ENCODE measurements at regions not wholly inside any gene's neighbourhood (a gene's known extent, or its start where the extent isn't known, plus 50 kb on each side); places are given as distances from the start of the nearest gene placed in this dataset.
"Not testable (repeated sequence)": the region's sequence is repeated elsewhere in the genome, so short reads cannot be mapped to it uniquely, and the experiment has no call there.

- no peak for DNase-seq
Measured at GRCh38 chr3:82496890-82497560, 735.6 kb upstream of the GBE1 start.

- DNase-seq = no peak
Measured at GRCh38 chr3:82495655-82496054, 734.2 kb upstream of the GBE1 start.

- no peak for DNase-seq
Measured at GRCh38 chr3:82494977-82495489, 733.6 kb upstream of the GBE1 start.

- no peak for DNase-seq
Measured at GRCh38 chr3:82493858-82494257, 732.4 kb upstream of the GBE1 start.

- DNase-seq = no peak
Measured at GRCh38 chr3:82475306-82475705, 713.9 kb upstream of the GBE1 start.

- DNase-seq = no peak
Measured at GRCh38 chr3:82474711-82475110, 713.3 kb upstream of the GBE1 start.

- no peak for DNase-seq
Measured at GRCh38 chr3:82473864-82474541, 712.6 kb upstream of the GBE1 start.

GRCh38 chr3:82467051-82467450 lies 705.6 kb upstream of the GBE1 start:
- no peak for DNase-seq

GRCh38 chr3:82462977-82463376 lies 701.5 kb upstream of the GBE1 start:
- DNase-seq = no peak

GRCh38 chr3:82461049-82461889 lies 699.8 kb upstream of the GBE1 start:
- no peak for DNase-seq

GRCh38 chr3:82448320-82448719 lies 686.9 kb upstream of the GBE1 start:
- no peak for DNase-seq

GRCh38 chr3:82428821-82429220 lies 667.4 kb upstream of the GBE1 start:
- not testable (repeated sequence) for DNase-seq

GRCh38 chr3:82424031-82424339 lies 662.5 kb upstream of the GBE1 start:
- no peak for DNase-seq

GRCh38 chr3:82423268-82424030 lies 662.0 kb upstream of the GBE1 start:
- no peak for DNase-seq

- DNase-seq = no peak
Measured at GRCh38 chr3:82416830-82417229, 655.4 kb upstream of the GBE1 start.

GRCh38 chr3:82416349-82416748 lies 654.9 kb upstream of the GBE1 start:
- no peak for DNase-seq

- no peak for DNase-seq
Measured at GRCh38 chr3:82413171-82413570, 651.7 kb upstream of the GBE1 start.

- DNase-seq = no peak
Measured at GRCh38 chr3:82410366-82410765, 648.9 kb upstream of the GBE1 start.

- DNase-seq = no peak
Measured at GRCh38 chr3:82409842-82410241, 648.4 kb upstream of the GBE1 start.

- no peak for DNase-seq
Measured at GRCh38 chr3:82392203-82392775, 630.8 kb upstream of the GBE1 start.

- DNase-seq = no peak
Measured at GRCh38 chr3:82390868-82391267, 629.4 kb upstream of the GBE1 start.

GRCh38 chr3:82386647-82387046 lies 625.2 kb upstream of the GBE1 start:
- DNase-seq = no peak

GRCh38 chr3:82384181-82384580 lies 622.7 kb upstream of the GBE1 start:
- no peak for DNase-seq

Data from KG1 (cell line).